NCI-H2227 (cell line): ENCODE measurements at regions not wholly inside any gene's neighbourhood (a gene's known extent, or its start where the extent isn't known, plus 50 kb on each side); places are given as distances from the start of the nearest gene placed in this dataset.
"Not testable (repeated sequence)": the region's sequence is repeated elsewhere in the genome, so short reads cannot be mapped to it uniquely, and the experiment has no call there.

Experiments
- DNase-seq: peaks from one replicate; lab custom pipeline; 2025; ENCODE audit not compliant: unreplicated experiment; lab: John Stamatoyannopoulos, UW

GRCh38 chr14:26319139-26319864, 278.5 kb downstream of the NOVA1 start:
- no peak for DNase-seq

GRCh38 chr14:26304056-26304455, 293.8 kb downstream of the NOVA1 start:
- DNase-seq: no peak

GRCh38 chr14:26293909-26294308, 303.9 kb downstream of the NOVA1 start:
- DNase-seq: no peak

GRCh38 chr14:26289891-26290486, 307.8 kb downstream of the NOVA1 start:
- no peak for DNase-seq

GRCh38 chr14:26286913-26287205, 311.0 kb downstream of the NOVA1 start:
- no peak for DNase-seq

- DNase-seq: no peak
These were observed 311.5 kb downstream of the NOVA1 start for GRCh38 chr14:26286081-26286912.

- DNase-seq: no peak
These were observed 315.3 kb downstream of the NOVA1 start for GRCh38 chr14:26282578-26282977.

GRCh38 chr14:26282011-26282410, 315.8 kb downstream of the NOVA1 start:
- not testable (repeated sequence) for DNase-seq

- DNase-seq: no peak
These were observed 316.4 kb downstream of the NOVA1 start for GRCh38 chr14:26281280-26281998.

GRCh38 chr14:26276757-26277156, 321.1 kb downstream of the NOVA1 start:
- peak; percentile 48 for DNase-seq

- DNase-seq: no peak
These were observed 332.6 kb downstream of the NOVA1 start for GRCh38 chr14:26265170-26265685.

- no peak for DNase-seq
These were observed 336.3 kb downstream of the NOVA1 start for GRCh38 chr14:26261368-26262122.

- no peak for DNase-seq
These were observed 342.6 kb downstream of the NOVA1 start for GRCh38 chr14:26255213-26255612.

GRCh38 chr14:26252176-26252575, 345.7 kb downstream of the NOVA1 start:
- no peak for DNase-seq

- no peak for DNase-seq
These were observed 364.7 kb downstream of the NOVA1 start for GRCh38 chr14:26233118-26233517.

- no peak for DNase-seq
These were observed 379.0 kb downstream of the NOVA1 start for GRCh38 chr14:26218861-26219260.

- DNase-seq: no peak
These were observed 380.1 kb downstream of the NOVA1 start for GRCh38 chr14:26217778-26218177.

- DNase-seq: no peak
These were observed 381.0 kb downstream of the NOVA1 start for GRCh38 chr14:26216786-26217185.

- no peak for DNase-seq
These were observed 383.8 kb downstream of the NOVA1 start for GRCh38 chr14:26213846-26214575.

GRCh38 chr14:26209699-26210098, 388.1 kb downstream of the NOVA1 start:
- no peak for DNase-seq
